NCI-H128 (cell line): ENCODE measurements at regions not wholly inside any gene's neighbourhood (a gene's known extent, or its start where the extent isn't known, plus 50 kb on each side); places are given as distances from the start of the nearest gene placed in this dataset.
"Not testable (repeated sequence)": the region's sequence is repeated elsewhere in the genome, so short reads cannot be mapped to it uniquely, and the experiment has no call there.

Experiments used
- DNase-seq: peaks from one replicate; lab custom pipeline; 2025; ENCODE audit not compliant: unreplicated experiment; lab: John Stamatoyannopoulos, UW

DNA sequence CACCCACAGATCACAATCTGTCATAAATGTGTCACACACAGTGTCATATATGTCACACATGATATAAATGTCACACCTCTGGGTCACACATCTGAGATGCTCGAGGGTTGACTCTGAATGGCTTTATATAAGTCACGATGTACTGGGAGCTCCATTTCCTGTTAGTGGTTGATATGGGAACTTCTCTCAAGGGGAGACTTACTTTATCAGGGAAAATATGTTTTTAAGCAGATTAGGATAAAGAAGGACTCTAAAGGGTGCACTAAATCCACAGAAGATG lies 83.9 kb upstream of the MEF2A start:
- no peak for DNase-seq

DNA sequence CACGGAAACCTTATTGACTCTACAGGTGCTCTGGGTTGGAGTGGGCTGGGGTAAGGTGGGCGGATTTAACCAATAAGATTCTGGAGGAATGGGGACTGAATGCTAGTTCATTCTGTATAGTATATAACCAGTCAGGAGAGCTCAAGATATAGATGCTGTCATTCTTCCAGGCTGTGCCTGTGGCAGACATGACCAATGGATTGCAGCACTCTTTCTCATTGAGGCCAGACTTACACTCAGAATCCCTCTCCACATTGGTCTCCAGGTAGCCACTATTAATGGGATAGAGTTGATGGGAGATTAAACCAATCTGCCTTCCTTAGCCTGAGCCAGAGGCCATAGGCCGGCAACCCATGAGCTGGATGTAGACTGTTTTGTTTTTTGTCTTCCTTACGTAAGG lies 82.8 kb upstream of the MEF2A start:
- DNase-seq, result no peak

DNA sequence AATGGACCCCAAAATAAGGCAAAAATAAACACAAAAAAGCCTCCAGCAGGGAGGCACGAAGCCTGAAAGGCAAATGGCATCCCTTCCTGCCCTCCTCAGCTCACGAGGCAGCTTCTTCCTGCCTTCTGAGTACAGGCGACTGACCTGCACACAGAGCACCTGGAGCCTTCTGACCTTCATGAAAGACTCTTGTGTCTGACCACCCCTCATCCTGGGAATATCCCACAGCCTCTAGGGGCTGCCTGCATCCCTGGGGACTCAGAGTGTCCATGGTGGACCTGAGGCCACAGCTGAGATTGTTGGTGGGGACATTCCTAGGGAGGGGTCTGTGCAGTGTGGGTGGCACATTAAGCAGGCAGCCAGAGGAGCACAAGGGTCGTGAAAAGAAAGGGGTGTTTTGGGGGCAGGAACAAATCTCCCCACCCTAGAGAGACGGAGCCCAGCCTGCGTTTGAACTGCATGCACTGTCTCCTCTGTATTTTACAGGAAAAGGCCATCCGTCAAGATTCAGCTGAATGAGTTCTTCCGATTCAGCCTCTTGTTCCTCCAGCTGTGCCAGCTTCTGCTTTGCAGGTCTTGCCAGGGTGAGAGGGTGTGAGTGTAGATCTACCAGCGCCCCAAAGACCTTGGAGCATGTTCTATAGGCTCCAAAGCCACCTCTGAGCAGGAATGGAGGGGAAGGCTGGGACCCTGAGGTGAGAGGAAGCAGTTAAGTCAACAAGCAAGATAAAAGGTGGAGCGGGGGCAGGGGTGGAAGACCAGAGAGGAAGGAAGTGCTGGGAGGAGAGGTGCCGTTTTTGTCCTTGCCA lies 80.4 kb upstream of the MEF2A start:
- DNase-seq, result no peak

DNA sequence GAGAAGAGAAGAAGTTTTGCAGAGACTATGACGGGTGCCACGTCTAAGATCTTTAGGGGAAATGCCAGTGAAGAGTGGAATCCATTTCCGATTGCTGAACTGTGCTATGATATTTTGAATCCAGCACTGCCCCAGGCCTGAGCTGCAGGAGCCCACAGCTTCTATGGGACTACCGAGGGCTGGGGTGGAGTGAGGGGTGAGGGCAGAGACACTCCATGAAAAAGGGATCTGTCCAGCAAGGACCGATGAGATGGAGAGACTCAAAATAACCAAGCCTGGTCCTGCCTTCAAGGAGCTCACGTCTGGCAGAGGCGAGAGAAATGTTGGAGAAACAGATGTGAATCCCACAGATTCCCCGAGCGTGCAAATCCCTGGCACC lies 79.8 kb upstream of the MEF2A start:
- no peak for DNase-seq

DNA sequence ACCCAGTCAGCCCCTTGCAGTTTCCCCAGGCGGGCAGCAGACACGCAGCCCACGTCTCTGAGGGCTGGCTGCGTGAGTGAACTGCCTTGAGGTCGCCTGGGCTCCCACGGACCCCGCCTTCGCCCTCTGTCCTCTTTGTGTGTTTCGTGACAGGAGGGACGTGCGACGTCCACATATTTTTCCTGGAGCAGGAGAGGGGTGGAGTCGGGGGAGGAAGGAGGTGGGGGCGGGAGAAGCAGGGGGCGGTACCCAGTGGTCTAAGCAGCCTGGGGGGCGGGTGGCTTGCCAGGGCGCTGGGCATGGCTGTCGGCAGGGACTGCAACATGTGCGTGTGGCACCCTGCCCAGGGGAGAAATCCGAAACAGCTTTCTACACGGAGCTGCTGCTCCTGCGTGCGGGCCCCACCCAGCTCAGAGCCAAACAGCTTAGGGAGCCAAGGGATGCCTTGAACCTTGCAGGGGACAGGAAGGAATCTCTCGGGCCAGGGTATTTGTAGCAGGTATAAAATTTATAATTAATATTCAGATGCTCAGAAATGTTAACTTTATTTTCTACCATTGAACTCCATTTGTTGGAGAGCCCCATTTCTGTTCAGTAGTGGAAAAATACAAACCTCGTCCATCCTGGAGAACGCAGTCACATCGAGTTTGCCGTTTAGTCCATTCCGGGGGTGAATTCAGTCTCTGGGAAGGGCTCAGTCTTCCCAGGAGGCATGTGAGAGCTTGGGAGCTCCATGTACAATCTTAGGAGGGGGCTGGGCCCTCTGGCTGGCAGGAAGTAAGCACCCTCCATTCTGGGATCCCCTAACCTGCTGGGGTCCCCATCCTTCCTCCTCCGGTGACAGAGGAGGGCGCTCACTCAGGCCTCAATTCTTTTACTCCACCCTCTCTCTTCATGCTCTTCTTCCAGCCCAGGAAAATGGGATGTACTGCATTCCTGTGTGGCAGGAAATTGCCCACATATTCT lies 79.1 kb upstream of the MEF2A start:
- no peak for DNase-seq

DNA sequence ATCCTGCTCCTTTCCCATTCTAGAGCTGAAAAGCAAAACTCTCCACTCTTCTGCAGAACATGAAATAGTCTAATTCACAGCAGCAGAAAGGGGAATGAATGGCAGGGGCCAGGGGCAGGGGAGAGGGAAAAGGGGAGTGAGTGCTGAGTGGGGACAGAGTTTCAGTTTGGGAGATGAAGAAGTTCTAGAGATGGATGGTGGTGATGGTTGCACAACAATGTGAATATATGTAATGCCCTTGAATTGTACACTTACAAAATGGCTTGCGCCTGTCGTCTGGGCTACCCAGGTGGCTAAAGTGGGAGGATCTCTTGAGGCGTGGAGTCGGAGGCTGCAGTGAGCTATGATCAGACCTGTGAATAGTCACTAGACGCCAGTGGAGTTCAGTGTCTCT lies 78.5 kb upstream of the MEF2A start:
- DNase-seq, result no peak

DNA sequence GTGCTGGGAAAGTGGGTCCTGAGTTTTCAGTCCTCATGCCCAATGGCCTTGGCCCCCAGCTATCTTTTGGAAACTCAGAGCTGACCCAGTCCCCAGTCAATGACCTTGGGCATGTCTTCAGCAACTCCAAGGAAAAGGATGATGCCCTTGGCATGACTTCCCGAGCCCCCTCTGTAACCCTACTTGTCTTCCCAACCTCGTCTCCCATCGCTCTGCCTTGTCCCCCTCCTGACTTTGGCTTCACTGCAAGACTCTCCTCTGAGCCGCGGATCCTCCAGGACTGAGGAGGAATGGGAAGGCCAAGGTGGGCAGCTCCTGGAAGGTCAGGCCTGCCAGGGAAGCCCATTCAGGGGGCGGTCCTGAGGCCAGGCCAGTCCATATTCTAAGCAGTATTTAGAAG lies 73.5 kb upstream of the MEF2A start:
- DNase-seq, result no peak

DNA sequence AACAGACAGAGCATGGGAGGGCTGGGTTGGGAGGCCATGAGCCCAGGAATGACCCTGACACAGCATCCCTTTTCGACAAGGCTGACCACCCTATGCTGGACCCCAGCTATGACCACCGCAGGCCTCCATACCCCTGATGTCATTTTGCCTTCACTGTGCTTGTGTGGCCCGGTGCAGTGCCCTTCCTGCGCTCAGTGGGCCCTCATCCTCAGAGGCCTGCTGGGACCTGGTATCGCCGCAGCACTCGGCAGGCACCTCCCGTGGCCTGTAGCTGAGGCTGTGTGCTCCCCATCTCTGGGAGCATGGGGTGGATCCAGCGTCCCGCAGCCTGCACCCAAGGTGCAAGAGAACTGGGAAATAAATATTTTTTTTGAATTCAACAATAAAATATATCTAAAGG lies 73.1 kb upstream of the MEF2A start:
- no peak for DNase-seq

DNA sequence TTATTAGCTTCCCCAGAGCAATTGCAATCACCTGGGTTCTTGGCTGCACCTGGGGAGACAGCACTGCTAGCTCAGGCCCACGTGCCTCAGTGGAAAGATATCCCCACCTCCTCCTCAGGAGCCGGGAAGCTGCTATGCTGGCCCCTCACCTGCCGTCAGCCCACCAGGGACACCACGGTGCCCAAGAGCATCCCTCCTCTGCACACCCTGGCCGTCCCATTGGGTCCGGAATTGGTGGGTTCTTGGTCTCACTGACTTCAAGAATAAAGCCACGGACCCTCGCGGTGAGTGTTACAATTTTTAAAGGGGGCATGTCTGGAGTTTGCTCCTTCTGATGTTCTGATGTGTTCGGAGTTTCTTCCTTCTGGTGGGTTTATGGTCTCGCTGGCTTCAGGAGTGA lies 72.3 kb upstream of the MEF2A start:
- DNase-seq, result no peak

DNA sequence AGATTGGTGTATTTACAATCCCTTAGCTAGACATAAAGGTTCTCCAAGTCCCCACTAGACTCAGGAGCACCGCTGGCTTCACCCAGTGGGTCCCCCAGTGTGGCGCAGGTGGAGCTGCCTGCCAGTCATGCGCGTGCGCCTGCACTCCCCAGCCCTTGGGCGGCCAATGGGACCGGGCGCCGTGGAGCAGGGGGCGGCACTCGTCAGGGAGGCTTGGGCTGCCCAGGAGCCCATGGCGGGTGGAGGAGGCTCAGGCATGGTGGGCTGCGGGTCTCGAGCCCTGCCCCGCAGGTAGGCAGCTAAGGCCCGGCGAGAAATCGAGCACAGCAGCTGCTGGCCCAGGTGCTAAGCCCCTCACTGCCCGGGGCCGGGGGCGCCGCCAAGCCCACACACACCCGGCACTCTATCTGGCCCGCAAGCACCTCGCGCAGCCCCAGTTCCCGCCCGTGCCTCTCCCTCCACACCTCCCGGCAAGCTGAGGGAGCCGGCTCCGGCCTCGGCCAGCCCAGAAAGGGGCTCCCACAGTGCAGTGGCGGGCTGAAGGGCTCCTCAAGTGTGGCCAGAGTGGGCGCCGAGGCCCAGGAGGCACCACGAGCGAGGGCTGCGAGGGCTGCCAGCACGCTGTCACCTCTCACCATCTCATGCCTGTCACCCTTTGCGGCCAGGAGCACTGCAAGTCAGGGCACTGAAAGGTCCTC lies 71.1 kb upstream of the MEF2A start:
- DNase-seq, result not testable (repeated sequence)

DNA sequence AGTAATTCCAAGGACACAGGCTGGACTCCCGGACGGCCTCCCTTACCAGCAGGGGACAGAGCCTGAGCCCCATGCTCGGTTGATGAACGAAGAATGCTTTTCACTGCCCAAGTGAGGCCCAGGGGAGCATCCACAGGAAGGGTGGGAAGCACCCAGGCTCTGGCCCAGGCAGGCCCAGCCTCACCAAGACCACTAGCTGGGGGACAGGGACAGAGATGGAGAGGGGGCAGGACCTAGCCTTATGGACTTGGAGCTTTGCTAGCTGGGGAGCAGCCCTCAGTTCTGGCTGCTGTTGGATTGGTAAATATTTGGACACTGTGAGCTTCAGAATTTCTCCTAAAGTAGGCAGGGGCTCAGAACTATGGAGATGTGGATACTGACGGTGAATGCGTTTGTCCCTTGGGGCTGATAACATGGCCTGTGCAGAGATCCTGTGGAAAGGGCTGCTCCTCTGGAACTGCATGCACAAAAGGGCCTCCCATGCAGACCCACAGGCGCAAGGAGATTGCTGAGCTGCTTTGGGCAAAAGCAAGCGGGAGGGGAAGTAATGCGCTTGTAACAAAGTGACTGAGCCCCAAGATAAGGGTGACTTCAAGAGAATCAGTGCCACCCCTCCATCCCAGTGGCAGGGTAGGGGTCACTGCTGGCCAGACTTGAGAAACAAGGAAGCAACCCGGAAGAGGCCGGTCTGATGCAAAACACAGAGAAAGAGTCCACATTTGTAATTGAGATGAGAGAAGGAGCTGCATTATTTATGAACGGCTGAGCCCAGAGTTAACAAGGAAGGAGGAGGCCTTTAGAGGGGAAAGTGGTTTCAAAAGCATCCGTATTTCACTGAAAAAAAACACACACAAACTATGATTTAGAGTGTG lies 70.1 kb upstream of the MEF2A start:
- DNase-seq, result no peak

DNA sequence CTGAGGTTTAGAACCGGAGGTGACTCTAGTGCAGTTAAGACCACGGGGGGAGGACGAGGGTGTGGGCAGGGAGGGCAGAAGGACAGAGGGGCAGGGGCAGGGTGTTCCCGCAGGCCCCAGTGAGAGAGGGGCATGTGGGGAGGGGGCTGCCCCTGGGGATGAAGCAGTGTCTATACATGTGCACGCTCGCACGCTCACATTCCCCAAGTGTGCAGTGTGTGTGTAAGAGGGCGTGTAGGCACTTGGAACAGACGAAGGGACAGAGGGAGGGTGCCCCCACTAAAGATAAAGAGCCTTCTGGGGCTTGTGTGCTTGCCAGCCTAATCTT lies 69.5 kb upstream of the MEF2A start:
- DNase-seq, result no peak

DNA sequence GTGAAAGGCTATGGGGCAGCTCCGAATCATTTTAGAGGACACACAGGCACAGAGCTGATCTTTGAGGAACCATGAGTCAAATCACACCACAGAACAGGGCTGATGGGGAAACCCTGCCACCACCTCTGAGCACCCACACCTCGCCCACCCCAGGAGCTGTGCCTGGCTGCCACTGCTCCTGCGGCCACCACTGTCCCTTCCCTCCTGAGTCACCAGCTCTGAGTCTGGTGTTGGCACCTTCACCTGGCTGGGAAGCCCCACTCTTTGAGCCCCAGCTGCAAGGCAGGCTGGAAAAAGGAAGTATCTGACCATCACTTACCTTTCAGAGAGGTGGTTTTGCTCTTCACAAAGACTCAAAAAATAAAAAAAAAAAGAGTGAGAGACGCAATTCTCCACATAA lies 63.6 kb upstream of the MEF2A start:
- DNase-seq, result no peak

DNA sequence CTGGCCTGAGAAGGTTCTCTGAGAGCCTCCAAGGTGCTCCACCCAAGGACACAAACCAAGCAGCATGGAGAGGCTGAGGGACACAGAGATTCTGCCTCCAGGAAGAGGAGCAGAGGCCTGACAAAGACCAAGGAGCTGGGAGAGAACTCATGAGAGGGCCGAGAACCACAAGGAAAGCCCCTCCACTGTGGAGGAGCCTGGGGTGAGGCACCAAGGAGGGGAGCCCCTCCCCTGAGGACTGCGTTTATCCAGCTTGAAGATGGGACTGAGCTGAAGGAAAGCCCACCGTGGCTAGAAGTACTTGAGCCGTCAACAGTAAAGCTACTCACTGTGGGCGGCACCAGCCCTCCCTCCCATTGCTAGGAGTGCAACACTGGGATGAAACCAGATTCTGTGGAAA lies 63.1 kb upstream of the MEF2A start:
- DNase-seq, result no peak

DNA sequence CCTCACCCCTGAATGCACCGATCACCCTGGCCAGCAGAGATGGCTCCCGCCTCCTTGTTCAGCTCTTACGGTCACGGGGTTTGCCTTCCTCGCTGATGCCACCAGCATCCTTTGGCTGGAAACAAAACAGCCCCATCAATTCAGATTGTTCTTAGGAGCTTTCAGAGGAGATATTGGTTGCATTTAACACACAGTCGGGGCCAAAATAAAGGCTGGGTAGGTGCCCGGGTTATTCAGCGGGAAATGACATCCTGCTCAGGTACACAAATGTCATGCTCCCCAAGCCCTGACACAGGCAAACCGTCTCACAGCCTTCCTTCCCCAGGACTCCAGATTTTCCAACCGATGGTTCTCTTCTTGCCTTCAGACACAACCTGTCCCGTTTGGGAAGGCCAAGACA lies 62.4 kb upstream of the MEF2A start:
- DNase-seq, result no peak

DNA sequence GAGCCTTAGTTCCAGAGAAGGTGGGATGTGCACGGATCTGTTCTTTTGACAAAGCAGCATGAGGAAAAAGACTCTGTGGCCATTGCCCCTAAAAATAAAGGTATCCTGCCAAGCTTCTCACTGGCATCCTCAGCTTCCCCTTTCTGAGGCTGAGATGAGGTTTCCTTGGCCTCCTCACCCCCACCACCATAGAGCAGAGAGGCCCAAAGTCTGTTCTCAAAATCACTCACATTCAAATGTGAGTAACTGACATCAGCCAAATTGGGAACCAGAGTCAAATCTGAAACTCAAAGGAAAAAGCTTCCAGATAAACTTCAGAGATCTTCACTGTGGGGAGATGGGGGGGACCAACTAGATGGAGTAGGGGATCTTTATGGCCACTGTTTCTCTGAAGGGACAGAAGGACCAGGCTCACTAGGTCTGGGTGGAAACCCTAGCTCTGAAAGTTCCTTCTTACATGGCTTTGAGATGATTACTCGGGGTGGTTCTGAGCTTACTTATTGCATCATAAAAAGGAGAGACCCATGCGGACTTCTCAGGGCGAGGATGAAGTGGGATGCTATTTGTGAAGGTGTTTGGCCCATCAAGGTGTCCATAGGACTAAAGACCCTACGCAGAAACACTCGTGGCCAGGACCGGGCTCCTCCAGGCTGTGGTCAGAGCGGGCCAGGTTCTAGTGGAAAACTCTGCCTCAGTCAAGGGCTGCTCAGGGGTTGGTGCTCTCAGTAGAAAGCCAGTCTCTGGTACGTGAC lies 61.5 kb upstream of the MEF2A start:
- DNase-seq, result no peak

DNA sequence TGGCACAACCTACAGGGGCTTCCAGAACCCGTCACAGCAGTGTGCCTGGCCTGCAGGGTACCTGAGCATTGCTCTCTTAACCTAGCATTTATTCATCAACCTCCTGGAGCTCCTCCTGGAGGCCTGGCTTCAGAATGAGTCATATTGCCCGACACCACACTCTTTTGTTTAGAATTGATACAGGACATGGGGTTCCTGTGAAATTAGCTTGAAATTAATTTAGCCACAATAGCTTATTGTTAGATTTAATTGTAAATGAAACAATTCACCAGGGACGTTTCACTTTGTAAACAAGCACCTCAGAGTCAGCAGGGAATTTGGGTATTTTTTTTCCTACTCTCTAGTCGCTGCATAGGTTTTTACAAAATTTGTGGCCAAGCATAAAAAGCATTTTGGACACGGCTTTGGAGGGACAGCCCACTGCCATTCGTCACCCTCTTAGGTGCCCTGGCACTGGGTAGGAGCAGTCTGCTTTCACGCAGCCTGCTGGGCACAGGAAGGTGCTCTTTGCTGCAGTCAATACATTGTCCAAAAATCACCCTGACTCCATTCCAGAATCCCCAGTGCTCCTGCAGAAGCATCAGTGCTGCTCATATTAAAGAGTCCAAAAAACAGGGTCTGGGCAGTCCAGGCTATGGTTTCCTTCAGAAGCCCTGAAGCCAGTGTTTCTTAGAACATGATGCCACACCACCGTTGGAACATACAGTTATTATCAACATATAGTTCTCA lies 60.8 kb upstream of the MEF2A start:
- DNase-seq, result no peak

DNA sequence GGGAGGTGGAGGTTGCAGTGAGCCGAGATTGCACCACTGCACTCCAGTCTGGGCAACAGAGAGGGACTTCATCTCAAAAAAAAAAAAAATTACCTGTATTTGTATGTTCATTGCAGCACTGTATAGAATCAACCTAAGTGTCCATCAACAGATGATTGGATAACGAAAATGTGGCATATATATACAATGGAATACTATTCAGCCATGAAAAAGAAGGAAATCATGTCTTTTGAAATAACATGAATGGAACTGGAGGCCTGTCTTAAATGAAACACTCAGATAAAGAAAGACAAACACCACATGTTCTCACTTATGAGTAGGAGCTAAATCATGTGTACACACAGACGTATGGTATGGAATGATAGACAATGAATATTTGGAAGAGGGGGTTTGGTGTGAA lies 59.4 kb upstream of the MEF2A start:
- no peak for DNase-seq

DNA sequence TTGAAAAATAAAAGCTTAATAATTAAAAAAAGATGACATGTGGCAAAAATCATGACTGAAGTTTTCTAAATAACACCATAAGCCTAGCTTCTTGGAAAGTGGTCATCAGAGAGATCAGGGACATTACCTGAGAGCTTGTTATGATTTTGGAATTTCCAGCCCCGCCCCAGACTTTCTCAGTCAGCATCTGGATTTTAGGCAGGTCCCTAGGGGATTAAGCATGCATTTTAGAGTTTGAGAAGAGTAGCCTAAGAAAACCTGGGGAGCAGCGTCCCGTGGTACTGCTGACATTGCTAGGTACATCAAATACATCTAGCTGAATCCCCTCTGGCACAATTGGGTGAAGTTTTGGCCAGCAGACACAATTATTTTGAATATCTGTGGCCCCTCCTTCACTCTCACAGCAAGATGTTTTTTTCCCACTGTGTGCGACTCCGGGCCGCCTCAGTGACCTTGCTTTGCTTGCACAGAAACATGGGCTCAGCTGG lies 58.7 kb upstream of the MEF2A start:
- DNase-seq, result no peak
